Nephron progenitor cell (in vitro differentiated cells): ENCODE measurements at regions not wholly inside any gene's neighbourhood (a gene's known extent, or its start where the extent isn't known, plus 50 kb on each side); places are given as distances from the start of the nearest gene placed in this dataset.

Experiments
- DNase-seq: peaks from one replicate; pipeline ENCODE4 v3.0.0; 2021
- H3K27ac Mint-ChIP-seq: 2 replicates; pipeline ENCODE4 v1.8.0; 2021; ENCODE audit warnings: mild to moderate bottlenecking, moderate library complexity, mixed read lengths
- H3K27me3 Mint-ChIP-seq: 2 replicates; pipeline ENCODE4 v1.8.0; 2021; ENCODE audit warnings: mild to moderate bottlenecking, low read depth, mixed read lengths; ENCODE audit not compliant: poor library complexity
- H3K36me3 Mint-ChIP-seq: 2 replicates; pipeline ENCODE4 v1.8.0; 2021; ENCODE audit warnings: low read depth, mixed read lengths
- H3K4me1 Mint-ChIP-seq: 2 replicates; pipeline ENCODE4 v1.8.0; 2021; ENCODE audit warnings: mixed read lengths
- H3K4me3 Mint-ChIP-seq: 2 replicates; pipeline ENCODE4 v1.8.0; 2021; ENCODE audit warnings: mild to moderate bottlenecking, moderate library complexity, mixed read lengths
- H3K9me3 Mint-ChIP-seq: 2 replicates; pipeline ENCODE4 v1.8.0; 2021; ENCODE audit warnings: mild to moderate bottlenecking, moderate library complexity, mixed read lengths
- TF ChIP-seq, protein P1 (sequence below): fragments of 200-600 bp; sonication (generic); IDR thresholded peaks from 2 replicates; pipeline ENCODE4 v1.5.0; 2021; ENCODE audit warnings: antibody characterized with exemption

DNA sequence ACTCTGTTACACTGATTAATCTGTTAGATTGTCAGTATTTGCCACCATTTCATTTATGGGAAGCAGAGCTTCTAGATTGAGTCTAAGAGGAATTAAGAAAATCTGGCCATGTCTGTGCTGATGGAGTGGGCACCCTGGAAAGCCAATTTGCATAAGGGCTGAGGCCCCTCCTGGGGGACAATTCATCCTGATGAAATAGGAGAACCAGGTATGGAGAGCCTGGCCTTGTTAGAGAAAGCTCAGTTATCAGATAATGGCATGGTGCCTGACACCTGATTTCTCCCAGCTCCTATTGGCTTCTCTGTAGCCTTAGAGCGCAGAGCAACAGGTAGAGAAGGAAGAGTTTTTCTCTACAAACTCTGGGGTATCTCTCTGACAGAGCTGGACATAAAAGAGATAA, 114.2 kb downstream of the EBLN2 start:
- no peak for DNase-seq
- Mint-ChIP-seq H3K9me3 (peaks cover 4% of the 10 kb centered on the region), H3K4me3 (no peak overlapping the region), H3K4me1 (peaks cover 23% of the 10 kb centered on the region), H3K27me3 (peaks cover 3% of the 10 kb centered on the region), H3K36me3 (no peaks in the 10 kb centered on the region), H3K27ac (no peak overlapping the region)
- TF ChIP-seq, protein P1, sequence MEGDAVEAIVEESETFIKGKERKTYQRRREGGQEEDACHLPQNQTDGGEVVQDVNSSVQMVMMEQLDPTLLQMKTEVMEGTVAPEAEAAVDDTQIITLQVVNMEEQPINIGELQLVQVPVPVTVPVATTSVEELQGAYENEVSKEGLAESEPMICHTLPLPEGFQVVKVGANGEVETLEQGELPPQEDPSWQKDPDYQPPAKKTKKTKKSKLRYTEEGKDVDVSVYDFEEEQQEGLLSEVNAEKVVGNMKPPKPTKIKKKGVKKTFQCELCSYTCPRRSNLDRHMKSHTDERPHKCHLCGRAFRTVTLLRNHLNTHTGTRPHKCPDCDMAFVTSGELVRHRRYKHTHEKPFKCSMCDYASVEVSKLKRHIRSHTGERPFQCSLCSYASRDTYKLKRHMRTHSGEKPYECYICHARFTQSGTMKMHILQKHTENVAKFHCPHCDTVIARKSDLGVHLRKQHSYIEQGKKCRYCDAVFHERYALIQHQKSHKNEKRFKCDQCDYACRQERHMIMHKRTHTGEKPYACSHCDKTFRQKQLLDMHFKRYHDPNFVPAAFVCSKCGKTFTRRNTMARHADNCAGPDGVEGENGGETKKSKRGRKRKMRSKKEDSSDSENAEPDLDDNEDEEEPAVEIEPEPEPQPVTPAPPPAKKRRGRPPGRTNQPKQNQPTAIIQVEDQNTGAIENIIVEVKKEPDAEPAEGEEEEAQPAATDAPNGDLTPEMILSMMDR: no peak

DNA sequence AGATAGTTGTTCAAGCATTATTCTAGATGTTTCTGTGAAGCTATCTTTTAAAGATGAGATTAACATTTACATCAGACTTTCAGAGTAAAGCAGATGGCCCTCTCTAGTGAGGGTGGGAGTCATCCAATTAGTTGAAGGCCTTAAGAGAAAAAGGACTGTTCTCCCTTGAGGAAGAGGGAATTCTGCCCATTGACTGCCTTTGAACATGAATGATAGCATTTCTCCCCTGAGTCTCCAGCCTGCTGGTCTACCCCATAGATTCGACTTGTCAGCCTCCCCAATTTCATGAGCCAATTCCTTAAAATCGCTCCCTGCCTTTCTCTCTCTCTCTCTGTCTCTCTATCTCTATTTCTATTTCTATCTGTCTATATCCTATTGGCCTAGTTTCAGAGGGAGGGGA, 115.5 kb downstream of the EBLN2 start:
- Mint-ChIP-seq H3K4me3 (no peak overlapping the region), H3K27me3 (peaks cover 3% of the 10 kb centered on the region), H3K4me1 (peaks cover 23% of the 10 kb centered on the region), H3K27ac (no peak overlapping the region), H3K36me3 (no peaks in the 10 kb centered on the region), H3K9me3 (peaks cover 4% of the 10 kb centered on the region)
- no peak for DNase-seq
- TF ChIP-seq, protein P1: no peak

DNA sequence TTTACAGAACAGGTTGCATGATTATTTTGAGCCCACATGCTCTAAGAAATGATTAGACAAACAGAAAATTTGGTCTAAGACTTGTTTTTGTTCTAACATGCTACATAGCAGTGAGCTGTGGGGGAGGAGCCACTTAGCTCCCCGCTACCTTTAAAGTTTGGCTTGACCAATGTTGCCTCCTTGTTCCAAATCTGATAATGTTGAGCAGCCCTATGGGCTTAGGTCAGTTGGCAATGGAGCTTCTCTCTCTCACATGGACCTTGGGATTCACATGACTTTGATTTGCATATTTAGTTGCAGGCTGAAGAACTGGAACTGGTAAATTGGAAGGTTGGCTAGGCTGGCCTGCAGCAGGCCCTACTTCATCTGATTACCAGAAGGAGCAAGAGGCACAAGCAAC, 116.4 kb downstream of the EBLN2 start:
- peaks cover 4% of the 10 kb centered on the region for H3K9me3 Mint-ChIP-seq
- no peak overlapping the region for H3K27ac Mint-ChIP-seq
- no peak for DNase-seq
- no peak overlapping the region for H3K4me3 Mint-ChIP-seq
- H3K4me1 Mint-ChIP-seq: peaks cover 22% of the 10 kb centered on the region
- H3K36me3 Mint-ChIP-seq: no peaks in the 10 kb centered on the region
- TF ChIP-seq, protein P1: no peak
- H3K27me3 Mint-ChIP-seq: peaks cover 8% of the 10 kb centered on the region

DNA sequence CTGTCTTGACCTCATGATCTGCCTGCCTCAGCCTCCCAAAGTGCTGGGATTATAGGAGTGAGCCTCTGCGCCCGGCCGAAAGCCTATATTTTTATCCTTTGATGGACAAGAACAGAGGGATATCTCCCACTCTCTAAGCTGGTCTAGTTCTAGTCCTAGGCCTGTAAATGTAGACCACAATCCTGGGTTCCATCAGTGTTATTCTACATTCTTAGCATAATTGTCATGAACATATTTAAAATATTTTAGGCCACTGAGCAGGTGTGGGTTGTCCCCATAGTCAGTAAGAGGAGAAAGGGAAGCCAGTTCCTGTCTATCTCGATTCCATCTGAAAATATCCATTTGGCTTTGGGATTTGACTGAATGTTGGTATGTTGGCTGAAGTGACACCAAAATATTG, 118.1 kb downstream of the EBLN2 start:
- Mint-ChIP-seq H3K4me3 (no peak overlapping the region), H3K27ac (no peak overlapping the region)

DNA sequence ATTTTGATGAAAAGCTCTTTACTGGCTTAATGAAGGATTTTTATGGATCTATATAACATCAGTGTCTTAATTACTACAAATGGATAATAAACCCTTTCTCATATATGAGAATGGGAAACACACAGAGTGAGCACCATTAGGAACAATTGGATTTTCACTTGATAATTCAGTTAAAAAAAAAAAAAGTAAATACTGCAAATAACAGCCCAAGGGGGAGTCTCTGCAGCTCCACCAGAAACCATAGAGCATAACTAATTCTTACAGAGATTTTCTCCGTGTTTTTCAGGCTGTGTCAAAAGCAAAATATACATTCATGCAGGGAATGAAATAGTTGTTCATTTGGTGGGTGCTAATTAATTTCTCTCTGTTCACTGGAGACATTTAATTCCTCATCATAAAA, 125.3 kb downstream of the EBLN2 start:
- H3K4me3 Mint-ChIP-seq: no peak overlapping the region
- H3K27me3 Mint-ChIP-seq: peaks cover 6% of the 10 kb centered on the region
- H3K27ac Mint-ChIP-seq: no peak overlapping the region
- peaks cover 53% of the 10 kb centered on the region for H3K4me1 Mint-ChIP-seq
- peaks cover 6% of the 10 kb centered on the region for H3K36me3 Mint-ChIP-seq
- peaks cover 37% of the 10 kb centered on the region for H3K9me3 Mint-ChIP-seq
- DNase-seq: no peak
- TF ChIP-seq, protein P1: no peak

More for the DNA sequence above, 118.1 kb downstream of the EBLN2 start:
- Mint-ChIP-seq H3K27me3 (peaks cover 6% of the 10 kb centered on the region), H3K4me1 (peaks cover 17% of the 10 kb centered on the region), H3K9me3 (peaks cover 11% of the 10 kb centered on the region), H3K36me3 (no peaks in the 10 kb centered on the region)
- DNase-seq: no peak
- TF ChIP-seq, protein P1: no peak

DNA sequence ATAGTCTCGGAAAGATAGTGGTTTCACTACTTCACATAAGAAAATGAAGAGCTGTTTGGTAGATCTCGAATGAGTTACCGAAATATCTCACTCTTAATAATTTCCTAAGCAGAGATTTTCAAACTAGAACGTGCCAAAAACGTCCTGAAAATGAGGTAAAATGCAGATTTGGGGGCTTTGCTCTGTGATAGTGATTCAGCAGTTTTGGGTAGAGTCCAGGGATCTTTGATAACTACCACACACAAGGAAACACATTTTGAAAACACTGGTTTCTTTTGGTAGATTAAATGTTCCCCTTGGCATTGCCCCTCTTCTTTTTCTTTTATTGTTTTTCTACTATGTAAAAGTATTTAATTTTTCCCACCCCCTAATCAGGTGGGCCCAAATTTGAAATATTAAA, 125.9 kb downstream of the EBLN2 start:
- TF ChIP-seq, protein P1: no peak
- Mint-ChIP-seq H3K9me3 (peaks cover 42% of the 10 kb centered on the region), H3K4me3 (no peak overlapping the region), H3K27ac (no peak overlapping the region), H3K27me3 (peaks cover 6% of the 10 kb centered on the region), H3K4me1 (peaks cover 58% of the 10 kb centered on the region), H3K36me3 (peaks cover 6% of the 10 kb centered on the region)
- DNase-seq: no peak
